ENCODE measurements at regions not wholly inside any gene's neighbourhood (a gene's known extent, or its start where the extent isn't known, plus 50 kb on each side); places are given as distances from the start of the nearest gene placed in this dataset.

DNA sequence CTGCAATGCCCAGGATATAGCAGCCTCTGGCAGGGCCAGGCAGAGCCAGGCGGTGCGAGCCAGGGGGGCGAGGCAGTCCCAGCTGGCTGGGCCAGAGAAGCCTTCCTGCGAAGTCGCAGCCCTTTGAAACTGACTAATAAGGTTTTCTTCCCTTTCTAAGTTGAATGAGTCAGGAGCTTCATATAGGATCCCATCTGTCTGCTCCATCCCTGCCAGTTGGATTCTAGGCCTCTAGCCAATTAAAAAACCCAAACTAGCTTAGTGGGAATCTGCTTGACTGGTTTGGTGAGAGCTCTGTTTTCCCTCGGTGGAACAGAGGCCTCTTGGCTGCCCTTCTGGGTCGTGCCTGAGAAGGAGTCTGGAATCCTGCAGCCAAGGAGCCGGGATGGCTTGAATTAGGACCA is 70.1 kb upstream of the RAPGEF1 start:
- Histone ChIP-seq H3K79me2 (ENCODE audit: low read length) (no peaks in the 10 kb centered on the region), H2AFZ (ENCODE audit: low read length) (no peak overlapping the region), H3K27me3 (ENCODE audit: low read length) (no peaks in the 10 kb centered on the region), H3K4me3 (ENCODE audit: low read length) (no peak overlapping the region), H4K20me1 (ENCODE audit: insufficient read depth, low read depth, low read length) (no peaks in the 10 kb centered on the region), H3K4me2 (ENCODE audit: low read depth, low read length, poor library complexity, severe bottlenecking) (no peak overlapping the region), H3K27ac (ENCODE audit: low read length) (no peak overlapping the region), H3K9ac (ENCODE audit: low read length) (no peak overlapping the region), H3K4me1 (ENCODE audit: low read length) (no peaks in the 10 kb centered on the region), H3K9me3 (ENCODE audit: low read length) (no peaks in the 10 kb centered on the region), H3K9me2 (replicated peaks; ENCODE audit: insufficient read depth, low read length) (no peaks in the 10 kb centered on the region), H3K36me3 (ENCODE audit: insufficient read depth, low read length) (no peaks in the 10 kb centered on the region)
- no peak for DNase-seq

DNA sequence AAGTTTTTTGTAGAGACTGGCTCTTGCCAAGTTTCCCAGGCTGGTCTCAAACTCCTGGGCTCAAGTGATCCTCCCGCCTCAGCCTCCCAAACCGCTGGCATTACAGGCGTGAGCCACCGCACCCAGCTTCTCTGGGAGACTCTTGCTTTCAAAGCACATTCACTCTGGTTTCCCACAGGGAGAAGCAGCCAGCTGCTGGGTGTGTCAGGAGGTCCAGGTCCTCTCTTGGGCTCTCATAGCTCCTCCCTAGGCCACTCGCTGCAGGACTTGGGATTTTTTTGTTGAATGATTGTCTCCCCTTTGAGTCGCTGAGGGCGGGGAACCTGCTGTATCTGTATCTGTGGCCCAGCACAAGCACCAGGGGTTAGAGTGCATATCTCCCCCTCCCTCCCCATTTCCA is 68.4 kb upstream of the RAPGEF1 start:
- no peak for DNase-seq
- Histone ChIP-seq H3K27ac (ENCODE audit: low read length) (no peak overlapping the region), H3K4me3 (ENCODE audit: low read length) (no peak overlapping the region), H3K27me3 (ENCODE audit: low read length) (no peaks in the 10 kb centered on the region), H2AFZ (ENCODE audit: low read length) (no peak overlapping the region), H4K20me1 (ENCODE audit: insufficient read depth, low read depth, low read length) (0 out of 2 replicates have a peak, but pooled peaks cover 4% of the 10 kb centered on the region), H3K9me3 (ENCODE audit: low read length) (no peaks in the 10 kb centered on the region), H3K36me3 (ENCODE audit: insufficient read depth, low read length) (no peaks in the 10 kb centered on the region), H3K4me1 (ENCODE audit: low read length) (no peaks in the 10 kb centered on the region), H3K4me2 (ENCODE audit: low read depth, low read length, poor library complexity, severe bottlenecking) (no peak overlapping the region), H3K9me2 (replicated peaks; ENCODE audit: insufficient read depth, low read length) (no peaks in the 10 kb centered on the region), H3K9ac (ENCODE audit: low read length) (no peak overlapping the region), H3K79me2 (ENCODE audit: low read length) (no peaks in the 10 kb centered on the region)

DNA sequence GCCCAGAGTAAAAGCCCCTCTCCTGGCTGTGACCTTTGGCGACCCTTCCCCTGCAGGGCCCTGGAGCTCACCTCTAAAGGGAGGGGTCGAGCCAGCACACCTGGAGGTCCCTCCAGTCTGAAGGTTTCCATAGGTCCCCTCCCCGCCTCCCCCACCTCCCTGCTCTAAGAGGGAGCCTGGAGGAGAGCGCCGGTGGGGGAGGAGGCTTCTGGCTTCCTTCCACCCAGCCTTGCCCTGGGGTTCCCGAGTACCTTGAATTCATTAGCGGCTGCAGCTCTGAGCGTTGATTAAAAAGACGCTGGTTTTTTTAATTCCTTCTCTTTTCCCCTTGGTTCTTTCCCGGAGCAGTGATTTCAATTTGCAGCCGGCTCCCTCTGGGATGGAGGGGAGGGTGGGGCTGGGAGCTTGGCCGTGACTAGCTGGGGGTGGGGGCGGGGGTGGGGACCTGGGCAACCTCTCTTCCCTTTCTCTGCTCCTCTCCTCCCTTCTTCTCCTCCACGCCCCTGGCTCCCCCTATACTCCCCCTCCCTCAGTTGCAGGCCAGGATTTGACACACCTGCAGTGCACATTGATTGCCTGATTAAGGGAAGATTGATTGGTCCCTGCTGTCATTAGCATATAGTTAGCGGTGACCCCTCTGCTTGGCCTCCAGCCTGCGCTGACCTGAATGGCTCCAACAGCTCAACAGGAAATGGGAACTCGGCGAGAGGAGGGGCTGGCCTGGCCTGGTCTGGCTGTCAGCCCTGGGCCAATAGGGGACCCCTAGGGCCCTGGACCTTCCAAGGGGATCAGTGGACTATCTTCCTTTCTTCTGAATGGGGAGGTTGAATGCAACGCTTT is 67.5 kb upstream of the RAPGEF1 start:
- no peak overlapping the region for H3K9ac ChIP-seq (ENCODE audit: low read length)
- no peaks in the 10 kb centered on the region for H3K9me2 ChIP-seq (replicated peaks; ENCODE audit: insufficient read depth, low read length)
- no peak overlapping the region for H2AFZ ChIP-seq (ENCODE audit: low read length)
- no peaks in the 10 kb centered on the region for H3K79me2 ChIP-seq (ENCODE audit: low read length)
- no peak overlapping the region for H3K4me3 ChIP-seq (ENCODE audit: low read length)
- DNase-seq, result no peak
- no peak overlapping the region for H3K27ac ChIP-seq (ENCODE audit: low read length)
- no peaks in the 10 kb centered on the region for H3K27me3 ChIP-seq (ENCODE audit: low read length)
- H4K20me1 ChIP-seq (ENCODE audit: insufficient read depth, low read depth, low read length), result 0 out of 2 replicates have a peak, but pooled peaks cover 4% of the 10 kb centered on the region
- no peaks in the 10 kb centered on the region for H3K9me3 ChIP-seq (ENCODE audit: low read length)
- no peaks in the 10 kb centered on the region for H3K36me3 ChIP-seq (ENCODE audit: insufficient read depth, low read length)
- no peaks in the 10 kb centered on the region for H3K4me1 ChIP-seq (ENCODE audit: low read length)
- no peak overlapping the region for H3K4me2 ChIP-seq (ENCODE audit: low read depth, low read length, poor library complexity, severe bottlenecking)

DNA sequence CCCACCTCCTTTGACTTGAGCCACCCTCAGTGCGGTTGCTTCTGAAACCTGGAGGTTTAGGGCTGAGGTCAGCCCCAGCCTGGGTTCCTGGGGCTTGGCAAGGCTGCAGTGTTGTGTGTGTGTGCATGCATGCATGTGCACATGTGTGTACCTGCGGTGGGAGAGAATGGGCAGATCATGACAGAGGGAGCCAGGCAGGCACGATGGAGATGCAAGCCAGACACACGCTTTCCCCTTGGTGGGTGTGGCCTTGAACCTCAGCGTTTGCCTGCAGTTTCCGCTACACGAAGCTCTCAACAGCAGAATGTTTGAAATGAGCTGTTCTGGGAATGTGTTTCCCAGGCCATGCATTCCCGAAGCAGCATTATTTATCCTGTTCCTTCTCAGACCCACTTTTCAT is 65.9 kb upstream of the RAPGEF1 start:
- Histone ChIP-seq H3K4me3 (ENCODE audit: low read length) (no peak overlapping the region), H4K20me1 (ENCODE audit: insufficient read depth, low read depth, low read length) (0 out of 2 replicates have a peak, but pooled peaks cover 4% of the 10 kb centered on the region), H3K9ac (ENCODE audit: low read length) (no peak overlapping the region), H3K9me2 (replicated peaks; ENCODE audit: insufficient read depth, low read length) (no peaks in the 10 kb centered on the region), H3K4me1 (ENCODE audit: low read length) (no peaks in the 10 kb centered on the region), H3K36me3 (ENCODE audit: insufficient read depth, low read length) (no peaks in the 10 kb centered on the region), H2AFZ (ENCODE audit: low read length) (no peak overlapping the region), H3K79me2 (ENCODE audit: low read length) (no peaks in the 10 kb centered on the region), H3K4me2 (ENCODE audit: low read depth, low read length, poor library complexity, severe bottlenecking) (no peak overlapping the region), H3K9me3 (ENCODE audit: low read length) (no peaks in the 10 kb centered on the region), H3K27me3 (ENCODE audit: low read length) (no peaks in the 10 kb centered on the region), H3K27ac (ENCODE audit: low read length) (no peak overlapping the region)
- DNase-seq, result no peak

DNA sequence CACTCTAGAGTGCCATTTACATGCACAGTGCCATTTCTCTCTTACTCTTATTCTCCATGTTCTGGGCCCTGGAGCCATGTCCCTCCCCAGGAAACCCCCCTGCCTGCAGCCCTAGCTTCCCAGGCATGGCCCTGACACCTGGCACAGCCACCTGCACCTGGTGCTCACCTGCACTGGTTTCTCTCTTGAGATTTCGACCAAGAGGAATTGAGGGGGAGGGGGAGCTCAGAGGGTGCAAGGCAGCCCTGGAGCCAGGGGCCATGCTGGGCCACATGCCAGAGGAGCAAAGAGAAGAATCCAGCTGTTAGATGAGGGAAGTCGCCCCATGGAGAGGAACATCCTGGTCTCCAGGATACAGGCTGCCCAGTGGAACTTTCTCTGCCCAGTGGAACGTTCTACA is 65.0 kb upstream of the RAPGEF1 start:
- Histone ChIP-seq H3K79me2 (ENCODE audit: low read length) (no peaks in the 10 kb centered on the region), H3K9me2 (replicated peaks; ENCODE audit: insufficient read depth, low read length) (no peaks in the 10 kb centered on the region), H3K4me1 (ENCODE audit: low read length) (no peaks in the 10 kb centered on the region), H3K4me3 (ENCODE audit: low read length) (no peak overlapping the region), H3K9ac (ENCODE audit: low read length) (no peak overlapping the region), H3K36me3 (ENCODE audit: insufficient read depth, low read length) (no peaks in the 10 kb centered on the region), H3K27ac (ENCODE audit: low read length) (no peak overlapping the region), H4K20me1 (ENCODE audit: insufficient read depth, low read depth, low read length) (0 out of 2 replicates have a peak, but pooled peaks cover 4% of the 10 kb centered on the region), H3K9me3 (ENCODE audit: low read length) (no peaks in the 10 kb centered on the region), H3K4me2 (ENCODE audit: low read depth, low read length, poor library complexity, severe bottlenecking) (no peak overlapping the region), H3K27me3 (ENCODE audit: low read length) (no peaks in the 10 kb centered on the region), H2AFZ (ENCODE audit: low read length) (no peak overlapping the region)
- DNase-seq, result no peak

DNA sequence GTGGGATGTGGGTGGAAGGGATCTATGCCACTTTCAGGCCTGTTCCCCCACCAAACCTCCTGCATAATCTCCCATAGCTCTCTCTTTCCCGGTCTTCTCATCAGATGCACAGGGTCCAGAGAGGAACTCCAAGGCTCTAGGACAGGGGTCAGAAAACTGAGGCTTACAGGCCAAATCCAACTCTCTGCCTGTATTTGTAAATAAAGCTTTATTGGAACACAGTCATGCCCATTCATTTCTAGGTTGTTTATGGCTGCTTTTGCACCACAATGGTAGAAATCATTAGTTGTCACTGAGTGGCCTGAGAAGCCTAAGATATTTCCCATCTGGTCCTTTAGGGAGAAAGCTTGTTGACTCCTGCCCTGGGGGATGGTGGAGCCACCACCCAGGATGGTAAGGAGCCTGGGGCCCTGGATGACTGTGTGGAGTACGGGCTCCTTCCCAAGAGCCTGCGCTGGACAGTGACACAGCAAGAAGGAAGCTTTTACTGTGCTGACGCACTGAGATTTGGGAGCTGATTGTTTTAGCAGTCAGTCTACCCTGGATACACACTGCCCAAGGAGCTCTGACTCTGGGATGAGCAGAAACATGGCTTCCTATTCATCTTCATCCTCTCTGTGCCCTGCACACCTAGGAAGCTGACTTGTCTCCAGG is 64.0 kb upstream of the RAPGEF1 start:
- H3K4me1 ChIP-seq (ENCODE audit: low read length), result no peaks in the 10 kb centered on the region
- no peak overlapping the region for H2AFZ ChIP-seq (ENCODE audit: low read length)
- H3K9me2 ChIP-seq (replicated peaks; ENCODE audit: insufficient read depth, low read length), result no peaks in the 10 kb centered on the region
- no peak overlapping the region for H3K4me3 ChIP-seq (ENCODE audit: low read length)
- H4K20me1 ChIP-seq (ENCODE audit: insufficient read depth, low read depth, low read length), result 0 out of 2 replicates have a peak, but pooled peaks cover 4% of the 10 kb centered on the region
- no peak for DNase-seq
- H3K9ac ChIP-seq (ENCODE audit: low read length), result no peak overlapping the region
- H3K27ac ChIP-seq (ENCODE audit: low read length), result no peak overlapping the region
- H3K9me3 ChIP-seq (ENCODE audit: low read length), result no peaks in the 10 kb centered on the region
- no peak overlapping the region for H3K4me2 ChIP-seq (ENCODE audit: low read depth, low read length, poor library complexity, severe bottlenecking)
- no peaks in the 10 kb centered on the region for H3K27me3 ChIP-seq (ENCODE audit: low read length)
- H3K79me2 ChIP-seq (ENCODE audit: low read length), result no peaks in the 10 kb centered on the region
- no peaks in the 10 kb centered on the region for H3K36me3 ChIP-seq (ENCODE audit: insufficient read depth, low read length)

DNA sequence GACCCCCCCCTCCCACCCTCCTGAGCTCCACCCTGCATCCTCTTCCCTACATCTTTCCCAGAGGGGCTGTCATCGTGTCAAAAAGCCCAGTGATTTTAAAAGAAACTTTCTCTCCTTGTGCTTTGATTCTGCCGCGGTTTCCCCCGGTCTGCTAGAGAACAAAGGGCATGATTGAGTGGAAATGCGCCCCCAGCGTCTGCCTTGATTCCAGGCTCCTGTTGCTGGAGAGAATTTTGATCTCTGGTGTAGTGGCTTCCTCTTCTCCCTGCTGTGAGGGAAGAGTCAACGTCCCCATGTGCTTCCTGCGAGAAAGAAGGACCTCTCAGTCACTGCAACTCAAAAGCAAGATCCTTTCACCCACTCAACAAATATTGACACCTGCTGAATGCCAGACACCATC is 61.9 kb upstream of the RAPGEF1 start:
- H3K27me3 ChIP-seq (ENCODE audit: low read length), result no peaks in the 10 kb centered on the region
- H3K4me2 ChIP-seq (ENCODE audit: low read depth, low read length, poor library complexity, severe bottlenecking), result no peak overlapping the region
- no peaks in the 10 kb centered on the region for H3K79me2 ChIP-seq (ENCODE audit: low read length)
- H3K36me3 ChIP-seq (ENCODE audit: insufficient read depth, low read length), result no peaks in the 10 kb centered on the region
- H2AFZ ChIP-seq (ENCODE audit: low read length), result no peak overlapping the region
- H3K4me3 ChIP-seq (ENCODE audit: low read length), result no peak overlapping the region
- DNase-seq, result no peak
- H3K9me3 ChIP-seq (ENCODE audit: low read length), result no peaks in the 10 kb centered on the region
- no peak overlapping the region for H3K9ac ChIP-seq (ENCODE audit: low read length)
- no peaks in the 10 kb centered on the region for H3K9me2 ChIP-seq (replicated peaks; ENCODE audit: insufficient read depth, low read length)
- H3K4me1 ChIP-seq (ENCODE audit: low read length), result no peaks in the 10 kb centered on the region
- 0 out of 2 replicates have a peak, but pooled peaks cover 4% of the 10 kb centered on the region for H4K20me1 ChIP-seq (ENCODE audit: insufficient read depth, low read depth, low read length)
- no peak overlapping the region for H3K27ac ChIP-seq (ENCODE audit: low read length)

DNA sequence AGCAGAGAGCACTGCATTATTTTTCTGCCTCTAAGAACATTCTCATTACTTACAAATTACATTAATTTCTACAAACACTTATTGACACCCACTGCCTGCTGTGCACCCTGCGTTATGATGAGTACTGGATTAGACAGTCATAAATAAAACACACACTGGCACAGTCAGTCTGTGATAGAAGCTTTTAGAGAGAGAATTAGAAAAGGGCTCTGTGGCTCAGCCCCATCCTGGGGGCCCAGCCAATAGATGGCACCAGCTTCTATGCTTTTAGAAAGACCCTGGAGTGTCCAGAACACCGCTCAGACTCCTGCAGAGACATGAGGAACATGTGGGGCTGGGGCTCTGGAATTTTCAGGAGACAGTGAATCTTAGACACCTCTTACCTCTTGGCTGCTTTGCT is 61.0 kb upstream of the RAPGEF1 start:
- Histone ChIP-seq H3K9me3 (ENCODE audit: low read length) (no peaks in the 10 kb centered on the region), H3K36me3 (ENCODE audit: insufficient read depth, low read length) (no peaks in the 10 kb centered on the region), H3K79me2 (ENCODE audit: low read length) (no peaks in the 10 kb centered on the region), H4K20me1 (ENCODE audit: insufficient read depth, low read depth, low read length) (0 out of 2 replicates have a peak, but pooled peaks cover 4% of the 10 kb centered on the region), H3K27ac (ENCODE audit: low read length) (no peak overlapping the region), H3K4me1 (ENCODE audit: low read length) (no peaks in the 10 kb centered on the region), H3K9ac (ENCODE audit: low read length) (no peak overlapping the region), H3K27me3 (ENCODE audit: low read length) (no peaks in the 10 kb centered on the region), H3K4me3 (ENCODE audit: low read length) (no peak overlapping the region), H3K4me2 (ENCODE audit: low read depth, low read length, poor library complexity, severe bottlenecking) (no peak overlapping the region), H3K9me2 (replicated peaks; ENCODE audit: insufficient read depth, low read length) (no peaks in the 10 kb centered on the region), H2AFZ (ENCODE audit: low read length) (no peak overlapping the region)
- DNase-seq, result no peak
